HG03520 (cell line): ENCODE measurements at regions not wholly inside any gene's neighbourhood (a gene's known extent, or its start where the extent isn't known, plus 50 kb on each side); places are given as distances from the start of the nearest gene placed in this dataset.
"Not testable (repeated sequence)": the region's sequence is repeated elsewhere in the genome, so short reads cannot be mapped to it uniquely, and the experiment has no call there.

Source experiments
- ATAC-seq: cut with Tn5 transposase; IDR thresholded peaks from one replicate; pipeline ENCODE4 v1.9.1; 2021; ENCODE audit warnings: mild to moderate bottlenecking, moderate library complexity; ENCODE audit not compliant: unreplicated experiment

DNA sequence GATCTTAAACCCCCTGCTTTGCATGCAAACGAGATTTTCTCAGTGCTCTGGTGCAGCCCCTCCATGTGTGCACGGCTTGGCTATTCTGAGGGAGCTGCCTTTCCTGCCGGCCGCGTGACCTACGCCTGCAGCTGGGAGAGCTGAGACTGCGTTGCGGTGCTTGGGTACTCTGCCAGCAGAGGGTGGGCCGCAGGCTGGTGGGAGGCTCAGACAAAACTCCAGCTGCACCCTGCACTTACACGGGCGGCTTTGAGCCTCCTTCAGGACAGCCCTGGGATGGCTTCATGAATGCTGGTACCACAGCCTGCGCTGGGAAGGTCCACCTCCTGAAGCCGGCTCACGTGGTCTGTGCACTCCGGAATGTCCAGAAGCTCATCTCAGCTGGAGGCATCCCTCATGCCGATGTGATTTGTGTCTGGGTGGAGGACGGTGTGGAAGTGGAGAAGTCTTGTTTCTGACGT, 223.7 kb downstream of the DLL1 start:
- ATAC-seq, result no peak

DNA sequence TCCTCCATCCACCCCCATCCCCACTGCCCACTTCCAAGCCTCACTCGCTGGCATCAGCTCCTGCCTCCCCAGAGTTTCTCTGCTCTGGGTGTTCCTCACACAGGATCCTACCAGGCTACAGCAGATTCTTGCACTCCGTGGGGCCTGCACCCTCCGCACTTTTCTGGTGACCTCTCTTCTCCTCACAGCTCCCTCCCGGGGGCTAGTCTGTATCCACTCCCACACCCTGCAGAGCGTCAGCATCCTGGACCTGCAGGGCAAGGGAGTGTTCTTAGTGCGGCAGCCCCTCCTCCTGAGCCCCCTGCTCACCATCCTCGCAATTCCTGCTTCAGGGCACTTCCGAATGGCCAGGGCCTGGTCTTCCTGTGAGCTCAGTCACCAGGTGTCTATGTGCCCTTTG, 224.2 kb downstream of the DLL1 start:
- no peak for ATAC-seq

DNA sequence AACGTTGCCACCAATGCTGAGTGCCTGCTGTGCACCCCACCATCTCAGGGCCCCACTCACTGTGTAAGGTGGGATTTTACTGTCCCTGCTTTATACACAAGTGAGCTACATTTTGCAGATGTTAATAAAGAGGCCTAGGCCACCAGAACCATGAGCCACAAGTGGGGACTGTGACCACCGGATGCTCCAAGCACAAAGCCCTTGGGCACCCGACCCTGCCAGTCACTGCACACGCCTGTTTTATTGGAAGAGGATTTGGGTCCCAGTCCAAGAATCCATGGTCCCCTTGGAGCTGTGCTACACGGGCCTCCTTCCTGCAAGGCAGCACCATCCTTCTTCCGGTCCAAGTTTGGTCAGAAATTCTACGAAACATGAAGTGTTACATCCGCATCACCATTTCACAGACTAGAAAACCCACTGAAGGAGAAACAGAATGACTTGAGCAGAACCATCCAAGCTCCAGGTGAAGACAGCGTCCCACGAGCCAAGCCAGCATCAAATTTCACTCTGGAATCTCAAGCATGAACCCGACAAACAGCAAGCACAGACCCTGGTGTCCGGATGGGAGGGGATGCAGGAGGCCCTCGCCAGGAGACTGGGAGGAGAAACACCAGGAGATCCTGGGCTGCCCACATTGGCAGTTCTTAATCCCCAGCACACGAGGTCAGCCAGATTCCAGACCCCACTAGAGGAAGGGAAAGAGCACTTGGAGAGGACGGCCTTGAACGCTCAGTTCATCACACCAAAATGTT, 226.9 kb downstream of the DLL1 start:
- ATAC-seq, result no peak

DNA sequence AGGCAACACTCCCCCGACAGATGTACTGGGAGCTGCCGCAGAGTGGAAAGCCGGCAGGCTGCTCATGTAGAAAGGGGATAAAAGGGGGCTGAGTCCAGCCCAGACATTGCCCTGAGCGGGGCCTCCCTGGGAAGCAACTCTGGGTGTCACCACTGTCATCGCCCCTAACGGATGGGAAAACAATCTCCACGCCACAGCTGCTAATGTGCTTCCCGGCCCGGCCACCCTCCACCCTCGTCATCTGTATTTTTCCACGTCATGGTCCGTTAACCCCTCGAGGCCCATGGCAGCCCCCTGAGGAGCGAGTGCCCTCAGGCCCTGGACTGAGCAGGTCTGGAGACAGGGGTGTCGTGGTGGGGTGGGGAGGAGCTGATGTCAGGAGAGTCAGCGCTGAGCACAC, 227.4 kb downstream of the DLL1 start:
- ATAC-seq, result no peak

DNA sequence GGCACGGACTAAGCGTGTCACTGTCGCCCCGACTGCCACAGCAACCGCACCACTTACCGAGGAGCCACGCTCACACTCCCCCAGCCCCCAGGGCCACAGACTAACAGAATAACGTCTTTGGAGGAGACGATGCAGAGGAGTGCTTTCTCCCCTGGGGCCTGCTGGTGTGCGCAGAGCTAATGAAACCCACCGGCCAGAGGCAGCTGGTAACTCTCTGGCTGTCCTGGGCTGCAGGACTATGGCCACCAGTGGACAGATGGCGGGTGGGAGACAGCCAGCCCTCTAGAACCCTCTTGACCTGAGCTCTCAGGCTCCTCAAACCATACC, 228.0 kb downstream of the DLL1 start:
- ATAC-seq, result no peak

DNA sequence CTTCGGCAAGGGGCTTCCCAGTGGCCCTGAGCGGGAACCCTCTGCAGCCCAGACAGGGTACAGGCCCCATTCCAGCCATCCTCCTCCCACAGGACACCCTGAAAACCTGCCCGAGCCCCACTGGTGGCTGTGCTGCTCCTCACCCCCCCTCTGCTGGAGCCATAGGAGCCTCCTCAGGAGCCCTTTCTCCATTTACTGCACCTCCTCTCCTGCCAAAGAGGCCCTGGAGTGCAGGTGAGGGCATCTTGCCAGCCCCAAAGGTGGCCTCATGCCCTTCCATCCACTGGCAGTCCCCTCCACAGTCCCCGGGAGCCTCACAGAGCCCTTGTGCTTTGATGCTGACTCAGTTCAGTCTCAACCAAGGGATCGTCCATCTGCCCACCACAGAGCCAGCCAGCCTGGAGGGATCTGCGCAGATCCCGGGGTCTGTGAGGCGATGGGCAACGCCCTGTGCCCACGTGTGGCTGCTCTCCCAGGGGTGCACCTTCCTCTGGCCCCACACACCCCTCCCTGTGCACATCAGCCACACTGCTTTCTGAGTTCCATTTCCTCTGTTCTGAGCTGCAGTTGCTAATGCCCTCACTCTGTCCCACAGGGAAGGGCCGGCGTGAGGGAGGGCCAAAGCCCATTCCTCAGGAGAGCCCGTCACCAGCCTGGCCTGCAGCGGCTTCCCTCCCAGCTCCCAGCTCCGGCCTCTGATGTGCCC, 228.5 kb downstream of the DLL1 start:
- no peak for ATAC-seq

DNA sequence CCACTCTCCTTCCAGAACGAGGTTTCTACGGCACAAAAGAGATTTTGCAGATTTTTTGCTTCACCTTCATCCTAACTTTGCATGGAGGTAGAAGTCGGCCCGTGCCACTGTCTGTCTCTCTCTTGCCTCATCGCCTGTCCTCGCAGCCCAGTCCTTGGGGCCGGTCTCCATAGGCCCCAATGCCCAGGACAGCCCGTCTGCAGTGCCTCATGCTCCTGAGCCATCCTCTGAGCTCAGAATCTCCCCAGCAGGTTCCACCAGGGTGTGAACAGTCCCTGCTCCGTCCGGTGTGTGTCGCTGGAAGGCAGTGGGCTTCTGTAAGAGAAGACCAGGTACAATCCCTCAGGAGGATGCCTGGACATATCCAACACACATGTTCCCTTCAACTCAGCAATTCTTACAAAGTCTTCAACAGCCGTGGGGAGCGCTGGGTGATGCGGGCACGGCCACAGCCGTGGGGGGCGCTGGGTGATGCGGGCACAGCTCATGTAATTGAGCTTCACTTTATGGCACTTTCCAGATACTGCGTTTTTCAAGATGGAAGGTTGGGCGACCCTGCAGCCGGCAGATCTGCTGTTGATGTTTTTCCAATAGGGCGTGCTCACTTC, 231.9 kb downstream of the DLL1 start:
- ATAC-seq, result no peak

DNA sequence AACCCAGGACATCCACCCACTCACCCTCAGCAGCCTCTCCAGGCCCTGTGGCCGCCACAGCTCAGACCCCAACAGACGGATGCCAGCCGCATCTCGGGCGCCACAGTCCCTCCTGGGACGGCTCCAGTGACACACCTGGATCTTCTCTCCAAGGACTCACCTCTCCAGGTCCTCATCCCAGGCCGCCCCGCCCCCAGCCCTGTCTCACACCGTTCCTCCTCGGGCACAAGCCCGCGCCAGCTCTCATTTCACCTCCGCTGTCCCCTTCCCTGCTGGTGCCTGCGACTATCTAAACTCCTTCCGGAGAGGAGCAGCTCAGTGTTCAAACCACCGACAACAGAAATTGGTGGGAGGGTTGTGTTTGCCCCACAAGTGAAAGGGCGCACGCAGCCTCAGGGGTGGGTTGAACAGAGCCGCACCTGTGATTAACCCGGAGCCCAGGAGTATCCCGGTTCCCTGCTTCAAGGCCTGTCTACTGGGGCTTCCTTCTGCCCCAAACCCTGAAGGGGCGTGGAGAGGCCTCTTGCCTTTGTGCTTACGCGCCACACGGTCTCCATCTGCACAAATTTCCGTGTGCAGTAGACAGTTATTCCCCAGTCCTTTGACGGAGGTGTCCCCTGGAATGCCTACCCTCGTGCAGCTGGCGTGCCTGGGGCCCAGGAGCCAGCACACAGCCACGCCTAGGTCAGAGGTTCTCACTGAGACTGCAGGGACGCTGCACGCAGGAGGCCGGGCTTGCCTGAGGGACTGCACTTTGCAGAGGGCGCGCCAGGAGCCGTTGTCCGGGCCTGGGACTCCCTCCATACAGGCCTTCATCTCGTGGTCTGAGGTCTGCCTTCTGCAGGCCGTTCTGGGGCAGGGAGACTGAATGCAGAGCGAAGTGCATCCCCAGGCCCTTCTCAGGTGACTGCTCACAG, 232.7 kb downstream of the DLL1 start:
- ATAC-seq, result no peak

DNA sequence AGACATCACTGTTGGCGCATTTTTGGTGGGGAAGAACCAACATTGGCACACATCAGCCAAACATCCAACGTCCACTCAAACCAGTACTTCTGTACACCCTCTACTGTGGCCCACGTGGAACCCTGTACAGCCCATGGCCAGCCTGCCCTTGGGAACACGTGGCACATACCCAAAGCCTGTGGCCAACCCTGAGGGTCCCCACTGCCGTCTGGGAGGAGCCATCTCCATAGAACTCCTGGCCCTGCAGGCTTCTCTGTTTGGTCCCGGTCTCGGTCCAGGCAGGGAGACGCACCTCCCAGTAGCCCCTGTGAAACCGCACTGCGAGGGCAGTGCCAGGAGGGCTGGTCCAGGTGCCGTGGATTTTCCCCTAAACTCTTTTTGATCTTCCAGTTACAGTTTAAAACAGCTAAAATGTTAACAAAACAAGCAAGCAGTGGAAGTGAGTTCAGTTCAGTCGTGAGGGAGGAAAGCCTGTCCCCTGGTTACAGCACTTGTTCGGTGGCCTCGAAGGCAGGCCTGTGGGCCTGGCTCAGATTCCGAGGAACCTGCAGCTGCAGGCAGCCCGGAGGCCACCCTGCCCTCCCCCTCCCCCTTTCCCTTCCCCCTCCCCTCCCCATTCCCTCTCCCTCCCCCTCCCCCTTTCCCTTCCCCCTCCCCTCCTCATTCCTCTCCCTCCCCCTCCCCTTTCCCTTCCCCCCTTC, 233.7 kb downstream of the DLL1 start:
- no peak for ATAC-seq

DNA sequence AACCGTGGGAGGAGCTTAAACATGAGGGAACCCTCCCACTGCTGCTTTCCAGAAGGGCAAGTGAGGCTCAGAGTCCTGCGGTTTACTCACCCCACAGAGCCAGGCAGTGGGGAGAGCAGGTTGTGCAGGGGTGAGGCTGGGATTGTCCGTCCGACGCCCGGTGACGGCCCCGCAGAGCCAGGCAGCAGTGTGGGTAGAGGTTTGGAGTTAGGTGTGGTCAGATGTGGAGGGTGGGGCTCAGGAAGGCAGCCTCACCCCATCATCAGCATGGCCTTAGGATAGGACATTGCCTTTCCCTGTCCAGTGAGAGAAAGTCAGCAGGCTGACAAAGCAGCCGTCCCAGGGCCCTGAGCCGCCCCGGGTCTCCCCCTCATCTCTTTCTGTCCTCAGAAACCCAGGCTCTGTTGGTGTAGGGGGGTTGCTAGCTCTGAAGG, 234.6 kb downstream of the DLL1 start:
- ATAC-seq, result no peak

DNA sequence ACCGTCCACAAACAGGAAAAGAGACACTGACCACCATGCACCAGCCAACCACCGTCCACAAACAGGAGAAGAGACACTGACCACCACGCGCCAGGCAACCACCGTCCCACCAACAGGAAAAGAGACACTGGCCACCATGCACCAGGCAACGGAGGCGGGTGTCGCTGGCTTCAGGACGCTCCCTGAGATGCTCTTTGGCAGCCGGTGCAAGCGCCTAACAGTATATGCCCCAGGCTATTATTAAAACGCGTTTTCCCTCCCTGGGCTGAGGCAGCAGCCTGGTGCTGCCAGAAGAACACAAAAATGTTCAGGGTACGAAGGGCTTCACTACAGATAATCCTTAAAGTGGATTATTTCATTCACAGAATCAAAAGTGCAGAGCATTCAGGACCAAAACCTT, 235.1 kb downstream of the DLL1 start:
- not testable (repeated sequence) for ATAC-seq

DNA sequence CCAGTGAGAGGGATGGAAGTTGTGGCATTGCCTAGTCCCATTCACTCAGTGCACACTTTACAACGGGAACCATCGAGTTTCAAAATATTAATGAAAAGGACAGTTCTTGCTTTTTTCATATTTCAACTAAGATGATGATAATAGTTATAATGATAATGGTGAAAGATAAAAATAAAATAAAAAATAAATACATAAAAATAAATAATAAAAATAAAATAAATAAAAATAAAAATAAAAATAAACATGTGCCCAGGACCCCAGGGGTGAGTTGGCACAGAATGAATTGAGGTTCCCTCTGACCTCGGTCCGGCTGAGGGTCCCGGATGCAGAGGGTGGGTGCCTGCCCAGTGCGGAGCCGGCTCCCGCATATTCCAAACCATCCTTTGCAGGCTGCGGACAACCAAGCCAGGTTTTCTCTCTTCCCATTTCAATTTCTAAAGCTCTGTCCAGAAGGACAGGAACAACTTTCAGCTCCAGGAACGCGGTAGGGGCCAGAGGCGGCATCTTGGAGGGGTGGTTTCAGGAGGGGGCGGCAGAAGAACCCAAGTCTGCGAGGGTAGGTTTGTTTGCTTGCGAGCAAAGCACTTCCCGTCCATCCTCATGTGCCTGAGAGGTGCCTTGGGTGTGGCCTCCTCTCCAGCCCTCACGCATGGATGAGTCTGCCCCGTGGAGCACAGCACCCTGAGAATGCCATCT, 236.8 kb downstream of the DLL1 start:
- ATAC-seq, result no peak

DNA sequence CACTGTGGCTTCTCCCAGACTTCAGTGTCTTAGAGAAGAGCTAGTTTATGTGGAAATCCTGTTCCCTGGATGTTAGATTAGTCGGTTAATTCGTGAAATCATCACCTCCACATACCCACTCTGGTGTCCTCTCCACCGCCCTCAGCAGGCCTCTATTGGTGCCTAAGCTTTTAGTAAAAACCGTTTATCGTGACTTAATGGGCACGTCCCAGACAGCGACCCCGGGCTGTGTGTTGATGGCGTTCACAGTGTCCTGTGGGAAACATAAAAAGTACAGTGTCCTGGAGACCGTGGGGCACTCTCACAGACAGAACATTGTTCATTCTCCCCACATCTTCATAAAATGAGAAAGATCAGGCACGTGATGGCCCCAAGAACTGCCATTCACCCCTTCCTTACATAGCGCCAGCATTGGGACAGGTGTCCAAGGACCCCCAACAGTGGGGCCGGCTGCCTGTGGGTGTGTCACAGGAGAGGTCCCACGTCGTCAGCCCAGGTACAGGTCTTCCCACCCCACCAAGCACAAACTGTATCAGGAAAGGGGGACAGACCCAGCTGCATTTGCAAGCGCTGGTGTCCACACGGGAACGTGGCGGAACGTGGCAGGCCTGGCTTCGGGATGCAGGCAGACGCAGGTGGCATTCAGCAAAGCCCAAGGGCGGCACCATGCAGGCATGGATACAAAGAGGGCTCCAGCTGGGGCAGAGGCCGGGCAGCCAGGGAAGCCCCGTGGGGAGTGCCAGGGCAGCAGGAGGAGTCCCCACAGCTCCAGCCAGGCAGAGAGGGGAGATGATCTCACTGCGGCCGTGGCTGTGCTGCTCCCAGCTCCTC, 237.7 kb downstream of the DLL1 start:
- ATAC-seq, result no peak

DNA sequence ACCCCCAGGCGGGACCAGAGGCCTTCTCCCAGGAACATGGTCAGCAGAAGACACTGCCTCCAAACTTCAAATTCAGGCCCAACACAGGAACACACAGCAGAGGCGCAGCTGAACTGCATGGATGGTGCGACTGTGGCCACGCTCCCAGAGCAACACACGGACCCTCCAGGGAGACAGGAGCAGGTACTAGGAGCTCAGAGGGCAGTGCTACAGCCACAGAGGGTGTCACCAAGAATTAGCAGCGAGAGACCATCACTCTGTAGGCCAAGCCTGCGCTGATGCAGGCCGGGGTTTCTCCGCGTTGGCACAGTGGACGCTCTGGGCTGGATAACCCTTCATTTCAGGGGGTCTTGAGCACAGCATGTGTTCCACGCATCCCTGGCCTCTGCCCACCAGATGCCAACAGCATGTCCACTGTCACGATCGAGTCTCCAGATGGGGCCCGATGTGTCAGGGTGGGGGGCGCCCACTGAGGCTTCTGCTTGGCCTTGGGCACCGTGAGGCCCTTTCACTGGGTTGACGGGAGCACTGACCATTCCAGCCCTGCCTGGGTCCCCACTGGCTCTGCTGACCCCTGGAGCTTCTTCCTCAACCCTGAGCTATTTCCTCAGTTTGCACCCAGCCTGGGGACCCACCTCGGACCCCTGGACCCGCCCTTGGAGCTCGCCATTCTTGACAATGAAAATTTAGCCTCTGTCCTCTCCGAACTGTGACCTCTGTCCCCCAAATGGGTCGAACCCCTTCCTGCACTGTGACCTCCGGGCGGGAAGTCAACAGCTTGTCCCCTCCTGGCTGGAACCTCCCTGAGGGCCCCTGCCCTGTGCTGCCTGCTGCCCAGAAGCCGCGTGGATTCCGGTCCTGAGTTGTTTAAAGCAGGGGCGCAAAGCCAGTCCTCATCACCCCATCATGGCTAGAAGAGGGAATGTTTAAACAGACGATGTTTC, 239.4 kb downstream of the DLL1 start:
- ATAC-seq, result no peak

DNA sequence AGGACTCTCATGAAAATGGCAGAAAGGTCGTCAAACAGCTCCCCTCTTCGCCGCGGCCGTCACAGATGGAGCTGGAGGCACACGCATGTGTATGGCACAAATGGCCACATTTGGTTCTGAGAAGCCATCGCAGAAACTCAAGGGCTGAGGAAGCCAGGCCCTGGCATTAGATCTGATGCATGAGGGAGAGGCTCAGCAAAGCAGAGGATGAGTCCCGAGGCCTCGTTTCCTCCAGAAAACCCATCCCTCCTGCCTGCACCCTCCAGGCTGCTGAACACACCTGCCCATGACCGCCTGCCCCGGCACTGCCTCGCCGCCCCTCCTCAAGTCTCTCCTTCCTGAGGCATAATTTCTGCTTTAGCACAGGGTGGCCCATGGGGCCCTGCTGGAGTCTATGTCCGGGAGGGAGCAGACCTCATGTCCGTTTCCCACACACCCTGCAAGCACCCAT, 240.3 kb downstream of the DLL1 start:
- no peak for ATAC-seq

DNA sequence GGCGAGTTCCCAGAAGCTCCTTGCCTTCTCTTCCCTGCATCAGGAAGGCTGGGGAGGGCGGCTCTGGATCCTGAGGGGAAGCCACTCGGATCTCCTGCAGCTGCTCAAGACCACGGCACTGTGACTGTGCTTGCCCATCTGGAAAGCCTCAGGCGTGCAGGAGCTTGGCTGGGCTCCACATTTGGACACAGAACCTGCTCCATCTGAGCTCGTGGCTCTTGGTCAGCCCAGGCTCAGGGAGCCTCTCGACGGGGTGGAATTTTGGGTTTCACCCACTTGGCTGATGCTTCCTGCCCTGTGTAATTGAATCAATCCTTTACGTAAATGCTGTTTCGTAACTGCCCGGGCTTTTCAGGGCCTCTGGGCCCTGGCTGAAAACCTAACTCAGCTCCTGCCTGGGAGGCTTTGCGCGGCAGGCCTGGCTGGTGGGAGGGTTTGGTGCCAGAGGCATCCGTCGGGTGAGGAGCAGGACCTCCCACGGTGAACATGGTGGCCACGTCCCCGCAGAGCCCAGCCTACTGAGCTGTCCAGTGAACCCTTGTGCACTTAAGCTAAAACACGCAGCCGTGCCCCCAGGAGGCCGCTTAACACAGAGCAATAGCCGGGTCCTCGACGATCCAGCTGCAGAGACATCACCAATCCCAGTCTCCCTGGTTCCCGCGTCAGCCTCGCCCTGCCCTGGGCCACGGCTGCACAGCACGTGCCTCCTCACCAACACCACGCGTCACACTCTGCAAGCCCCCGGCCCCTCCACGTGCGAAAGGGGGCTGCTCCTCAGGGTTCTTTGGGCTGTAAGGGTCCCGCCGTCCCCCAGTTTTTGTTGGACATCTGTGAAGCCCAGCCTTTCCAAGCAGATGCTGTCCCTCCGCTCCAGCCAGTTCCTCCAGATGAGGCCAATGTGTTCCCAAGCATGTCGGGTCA, 241.0 kb downstream of the DLL1 start:
- ATAC-seq, result no peak
